Bronchial epithelial cell (primary cell): ENCODE measurements at regions not wholly inside any gene's neighbourhood (a gene's known extent, or its start where the extent isn't known, plus 50 kb on each side); places are given as distances from the start of the nearest gene placed in this dataset.

Source experiments
- DNase-seq: peaks from one replicate; pipeline ENCODE4 v3.0.0-alpha.2; 2010; ENCODE audit warnings: low read depth
- FAIRE-seq: peaks from 2 replicates; lab custom pipeline; 2011; peaks lifted over from hg19 to GRCh38; lab: Jason Lieb, UNC
- H3K27me3 ChIP-seq: 2 replicates; pipeline ENCODE4 v1.5.1; 2011; ENCODE audit warnings: low read length; ENCODE audit not compliant: control insufficient read depth, insufficient read depth
- H3K36me3 ChIP-seq: 2 replicates; pipeline ENCODE4 v1.5.1; 2011; ENCODE audit warnings: low read length; ENCODE audit not compliant: control insufficient read depth, insufficient read depth
- H3K4me3 ChIP-seq: 2 replicates; pipeline ENCODE4 v1.5.1; 2011; ENCODE audit warnings: mild to moderate bottlenecking, low read depth, low read length, control low read depth
- TF ChIP-seq, protein P1 (sequence below): IDR thresholded peaks from 2 replicates; pipeline ENCODE4 v1.5.1; 2011; ENCODE audit warnings: mild to moderate bottlenecking, moderate library complexity, low read length, control low read depth, inconsistent platforms; ENCODE audit not compliant: insufficient read depth, severe bottlenecking

DNA sequence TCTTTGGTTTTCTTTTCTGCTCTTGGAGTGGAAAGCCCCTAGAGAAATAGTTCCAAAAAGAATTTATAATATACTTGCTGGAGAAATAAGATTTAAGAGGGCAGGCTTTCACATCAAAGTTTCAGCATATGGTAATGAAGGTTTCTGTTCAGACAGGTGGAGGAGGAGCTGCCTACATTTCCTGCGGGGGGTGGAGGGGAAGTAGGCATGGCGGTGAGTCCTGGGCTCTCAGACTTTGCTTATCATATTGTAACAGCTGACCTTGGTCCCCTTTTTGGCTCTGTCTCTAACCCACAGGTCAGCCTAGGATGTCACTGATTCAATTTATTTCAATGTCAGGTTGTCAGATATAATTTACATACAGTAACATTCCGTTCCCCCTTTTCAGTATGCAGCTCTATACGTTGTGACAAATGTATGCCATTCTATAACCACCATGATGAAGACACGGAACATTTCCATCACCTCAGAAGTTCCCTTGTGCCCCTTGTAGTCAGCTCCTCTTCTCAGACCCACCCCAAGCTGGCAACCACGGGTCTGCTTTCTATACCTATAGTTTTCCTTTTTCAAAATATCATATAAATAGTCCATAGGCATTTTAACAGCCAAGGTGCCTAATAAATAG, 77.6 kb upstream of the GGTLC1 start:
- no peaks in the 10 kb centered on the region for H3K27me3 ChIP-seq
- H3K36me3 ChIP-seq: no peaks in the 10 kb centered on the region
- no peak for FAIRE-seq
- no peak for DNase-seq
- H3K4me3 ChIP-seq: no peak overlapping the region
- TF ChIP-seq, protein P1, sequence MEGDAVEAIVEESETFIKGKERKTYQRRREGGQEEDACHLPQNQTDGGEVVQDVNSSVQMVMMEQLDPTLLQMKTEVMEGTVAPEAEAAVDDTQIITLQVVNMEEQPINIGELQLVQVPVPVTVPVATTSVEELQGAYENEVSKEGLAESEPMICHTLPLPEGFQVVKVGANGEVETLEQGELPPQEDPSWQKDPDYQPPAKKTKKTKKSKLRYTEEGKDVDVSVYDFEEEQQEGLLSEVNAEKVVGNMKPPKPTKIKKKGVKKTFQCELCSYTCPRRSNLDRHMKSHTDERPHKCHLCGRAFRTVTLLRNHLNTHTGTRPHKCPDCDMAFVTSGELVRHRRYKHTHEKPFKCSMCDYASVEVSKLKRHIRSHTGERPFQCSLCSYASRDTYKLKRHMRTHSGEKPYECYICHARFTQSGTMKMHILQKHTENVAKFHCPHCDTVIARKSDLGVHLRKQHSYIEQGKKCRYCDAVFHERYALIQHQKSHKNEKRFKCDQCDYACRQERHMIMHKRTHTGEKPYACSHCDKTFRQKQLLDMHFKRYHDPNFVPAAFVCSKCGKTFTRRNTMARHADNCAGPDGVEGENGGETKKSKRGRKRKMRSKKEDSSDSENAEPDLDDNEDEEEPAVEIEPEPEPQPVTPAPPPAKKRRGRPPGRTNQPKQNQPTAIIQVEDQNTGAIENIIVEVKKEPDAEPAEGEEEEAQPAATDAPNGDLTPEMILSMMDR: no peak

DNA sequence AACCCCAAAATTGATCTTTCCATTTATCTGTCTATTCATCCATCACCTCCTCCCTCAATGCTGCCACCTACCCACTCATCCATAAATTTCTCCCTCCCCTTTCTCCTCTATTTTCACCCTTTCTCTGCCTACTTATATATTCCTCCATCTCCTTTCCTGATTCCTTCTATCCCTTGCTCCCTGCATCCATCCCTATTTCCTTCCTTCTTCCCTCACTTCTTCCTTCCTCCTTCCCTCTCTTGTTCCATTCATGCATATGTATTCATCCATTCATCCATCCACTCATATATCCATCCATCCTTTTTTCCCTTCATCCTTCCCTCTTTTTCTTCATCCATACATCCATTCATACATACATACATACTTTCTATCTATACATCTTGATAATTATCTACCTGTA, 76.3 kb upstream of the GGTLC1 start:
- FAIRE-seq (no peak), DNase-seq (no peak)
- no peak overlapping the region for H3K4me3 ChIP-seq
- no peaks in the 10 kb centered on the region for H3K27me3 ChIP-seq
- TF ChIP-seq, protein P1: no peak
- no peaks in the 10 kb centered on the region for H3K36me3 ChIP-seq

DNA sequence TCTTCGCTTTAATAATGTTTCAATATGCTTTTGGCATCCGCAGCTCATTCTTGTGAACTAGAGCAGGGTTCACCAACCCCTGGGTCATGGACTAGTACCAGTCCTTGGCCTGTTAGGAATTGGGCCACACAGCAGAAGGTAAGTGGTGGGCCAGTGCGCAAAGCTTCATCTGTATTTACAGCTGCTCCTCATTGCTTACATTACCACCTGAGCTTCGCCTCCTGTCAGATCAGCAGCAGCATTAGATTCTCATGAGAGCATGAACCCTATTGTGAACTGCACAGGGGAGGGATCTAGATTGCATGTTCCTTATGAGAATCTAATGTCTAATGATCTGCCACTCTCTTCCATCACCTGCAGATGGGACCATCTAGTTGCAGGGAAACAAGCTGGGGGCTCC, 75.5 kb upstream of the GGTLC1 start:
- TF ChIP-seq, protein P1: no peak
- H3K36me3 ChIP-seq: no peaks in the 10 kb centered on the region
- no peak for FAIRE-seq
- no peaks in the 10 kb centered on the region for H3K27me3 ChIP-seq
- no peak overlapping the region for H3K4me3 ChIP-seq
- DNase-seq: no peak

DNA sequence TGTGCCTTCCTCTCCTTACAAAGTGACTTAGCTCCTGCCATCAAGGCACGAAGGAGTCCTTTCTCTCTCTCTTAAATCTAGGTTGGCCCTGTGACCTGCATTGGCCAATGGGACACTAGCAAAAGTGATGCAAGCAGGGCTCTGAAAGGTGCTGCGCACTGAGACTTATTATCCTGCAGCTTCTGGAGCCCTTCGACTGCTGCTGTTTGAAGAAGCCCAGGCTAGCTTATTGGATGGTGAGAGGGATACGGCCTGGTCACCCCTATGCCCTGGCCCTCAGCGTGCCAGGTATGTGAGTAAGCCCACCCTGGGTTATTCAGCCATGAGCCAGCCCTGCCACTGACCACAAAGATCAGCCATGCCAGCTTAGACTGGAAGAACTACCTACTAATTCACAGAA, 74.5 kb upstream of the GGTLC1 start:
- DNase-seq (no peak), FAIRE-seq (no peak)
- no peaks in the 10 kb centered on the region for H3K27me3 ChIP-seq
- no peaks in the 10 kb centered on the region for H3K36me3 ChIP-seq
- TF ChIP-seq, protein P1: no peak
- H3K4me3 ChIP-seq: no peak overlapping the region

DNA sequence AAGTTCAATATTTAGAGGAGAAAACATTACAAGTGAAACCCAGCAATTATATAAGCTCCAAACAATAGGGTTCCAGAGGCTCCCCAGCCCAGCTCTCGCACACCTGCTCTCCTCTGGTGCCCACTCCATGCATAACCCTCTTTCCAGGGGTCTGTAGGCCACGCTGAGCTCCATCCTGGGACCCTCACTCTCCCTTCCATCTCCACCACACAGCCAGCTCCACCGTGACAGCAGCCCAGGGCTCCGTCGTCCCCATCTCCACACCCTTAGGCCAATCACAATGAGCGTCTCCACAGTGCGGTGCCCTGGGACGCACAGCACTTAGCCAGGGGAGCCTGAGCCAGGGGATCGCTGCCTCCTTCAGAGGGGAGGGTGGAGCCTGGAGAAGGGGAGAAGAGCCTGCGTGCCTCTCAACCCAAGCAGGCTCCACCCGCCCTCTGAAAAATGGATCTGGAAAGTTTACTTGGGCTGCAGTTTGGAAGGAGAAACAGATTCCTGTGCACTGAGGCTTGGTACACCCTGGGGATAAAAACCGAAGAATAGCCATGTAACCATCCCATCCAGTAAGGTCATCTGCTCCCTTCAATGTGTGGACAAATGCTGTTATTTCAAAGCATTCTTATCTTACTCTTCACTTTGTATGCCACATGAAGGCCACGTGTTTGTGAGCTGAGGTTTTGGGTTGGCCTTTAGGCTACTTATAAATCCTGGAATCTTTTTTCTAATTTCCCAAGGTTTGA, 72.4 kb upstream of the GGTLC1 start:
- H3K36me3 ChIP-seq: no peaks in the 10 kb centered on the region
- H3K4me3 ChIP-seq: no peak overlapping the region
- TF ChIP-seq, protein P1: no peak
- H3K27me3 ChIP-seq: no peaks in the 10 kb centered on the region
- no peak for DNase-seq
- FAIRE-seq: no peak

DNA sequence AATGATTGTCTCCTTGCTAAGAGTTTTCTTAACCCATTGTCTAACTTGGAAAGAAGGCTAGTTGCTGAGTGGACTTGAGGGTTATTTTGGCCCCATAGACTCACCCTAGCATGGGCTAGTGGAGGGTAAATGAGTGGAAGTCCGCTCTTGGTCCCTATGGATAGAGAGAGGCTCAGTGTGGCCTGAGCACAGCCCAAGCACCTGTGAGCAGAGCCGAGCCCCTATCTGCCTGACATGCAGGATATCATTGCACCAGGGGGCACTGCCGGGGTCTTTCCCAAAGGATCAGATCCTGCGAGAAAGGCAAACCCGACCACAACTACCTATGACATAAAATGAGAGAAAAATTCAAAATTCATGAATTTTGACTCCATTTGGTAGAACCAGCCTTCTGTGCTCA, 70.6 kb upstream of the GGTLC1 start:
- H3K27me3 ChIP-seq: no peaks in the 10 kb centered on the region
- TF ChIP-seq, protein P1: no peak
- no peak for FAIRE-seq

More for the DNA sequence above, 70.6 kb upstream of the GGTLC1 start:
- no peak overlapping the region for H3K4me3 ChIP-seq
- H3K36me3 ChIP-seq: no peaks in the 10 kb centered on the region
- DNase-seq: no peak
